ENCODE measurements at regions not wholly inside any gene's neighbourhood (a gene's known extent, or its start where the extent isn't known, plus 50 kb on each side); places are given as distances from the start of the nearest gene placed in this dataset.

GRCh38 chr10:21172542-21172929, 275.4 kb upstream of the NEBL start:
- DNase-seq (ENCODE audit: low read depth), result no peak

DNA sequence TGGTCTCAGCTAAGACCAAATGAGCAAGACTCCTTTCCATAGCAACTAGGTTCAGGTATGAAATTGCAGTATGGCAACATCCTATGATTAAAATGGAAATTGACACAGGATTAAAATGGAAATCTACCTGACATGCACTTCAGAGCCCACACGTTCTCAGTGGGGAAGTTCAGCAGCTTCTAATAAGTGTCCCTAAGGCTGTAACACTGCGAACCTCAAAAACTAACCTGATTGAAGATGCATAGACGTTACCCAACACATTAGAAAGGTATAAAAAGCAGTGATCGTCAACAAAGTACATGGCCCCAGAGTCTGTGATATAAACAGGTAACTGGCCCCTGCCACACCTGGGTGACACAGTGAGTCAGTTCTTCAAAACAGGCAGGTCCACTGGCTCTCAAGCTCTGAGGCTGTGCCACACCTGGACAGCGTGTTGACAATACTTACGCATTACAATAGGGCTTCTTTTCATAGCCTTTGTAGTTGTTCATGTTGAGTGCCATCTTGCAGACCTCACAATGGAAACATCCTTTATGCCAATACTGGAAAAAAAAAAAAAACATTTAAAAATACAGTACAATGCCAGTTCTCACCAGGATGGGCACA, 274.9 kb upstream of the NEBL start:
- no peak for DNase-seq (ENCODE audit: low read depth)

DNA sequence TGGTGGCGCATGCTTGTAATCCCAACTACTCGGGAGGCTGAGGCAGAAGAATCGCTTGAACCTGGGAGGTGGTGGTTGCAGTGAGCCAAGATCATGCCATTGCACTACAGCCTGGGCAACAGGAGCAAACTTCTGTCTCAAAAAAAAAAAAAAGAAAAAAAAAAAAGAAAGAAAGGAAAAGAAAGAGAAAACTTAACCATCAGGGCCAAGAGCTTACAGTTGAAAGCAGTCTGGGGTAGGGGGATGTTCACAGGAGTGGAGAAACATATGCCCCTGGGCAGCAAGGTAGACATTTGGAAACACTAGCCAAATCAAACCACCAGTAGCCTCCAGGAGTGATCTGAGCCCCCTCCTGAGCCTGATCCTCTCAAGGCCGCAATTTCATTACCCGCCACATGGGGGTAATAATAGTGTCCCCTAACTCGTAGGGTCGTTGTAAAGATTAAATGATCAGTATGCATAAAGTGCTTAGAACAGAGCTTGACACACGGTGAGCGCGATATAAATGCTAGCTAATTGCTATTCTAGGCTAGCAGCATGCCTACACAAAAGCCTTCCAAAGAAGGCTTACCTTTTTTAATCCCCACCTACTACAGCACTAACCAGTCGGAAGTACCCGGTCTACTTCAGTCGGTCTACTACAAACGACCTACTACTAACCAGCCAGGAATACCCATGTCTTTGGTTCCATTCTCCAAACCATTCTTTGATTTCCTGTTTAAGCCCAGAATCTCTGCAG, 274.3 kb upstream of the NEBL start:
- no peak for DNase-seq (ENCODE audit: low read depth)

GRCh38 chr10:21170216-21170615, 273.1 kb upstream of the NEBL start:
- no peak for DNase-seq (ENCODE audit: low read depth)

DNA sequence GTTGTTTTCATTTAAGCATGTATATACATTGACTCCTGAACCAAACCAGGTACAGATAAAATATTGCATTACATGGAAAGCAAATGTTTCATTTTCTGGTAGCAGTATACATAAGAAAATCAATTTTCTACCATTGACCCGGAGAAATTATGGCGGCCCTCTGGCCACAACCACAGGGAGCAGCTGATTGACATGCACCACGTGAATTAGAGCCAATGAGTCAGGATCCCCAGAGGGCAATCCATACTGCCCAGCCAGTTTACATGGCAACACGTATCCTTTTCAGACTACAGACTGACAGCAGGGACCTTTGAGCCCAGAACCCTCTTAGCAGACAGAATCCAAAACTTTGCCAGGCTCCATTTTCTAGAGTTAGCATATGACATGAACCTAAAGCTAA, 272.2 kb upstream of the NEBL start:
- no peak for DNase-seq (ENCODE audit: low read depth)

- no peak for DNase-seq (ENCODE audit: low read depth)
These were observed 270.3 kb upstream of the NEBL start for GRCh38 chr10:21167288-21168010.

DNA sequence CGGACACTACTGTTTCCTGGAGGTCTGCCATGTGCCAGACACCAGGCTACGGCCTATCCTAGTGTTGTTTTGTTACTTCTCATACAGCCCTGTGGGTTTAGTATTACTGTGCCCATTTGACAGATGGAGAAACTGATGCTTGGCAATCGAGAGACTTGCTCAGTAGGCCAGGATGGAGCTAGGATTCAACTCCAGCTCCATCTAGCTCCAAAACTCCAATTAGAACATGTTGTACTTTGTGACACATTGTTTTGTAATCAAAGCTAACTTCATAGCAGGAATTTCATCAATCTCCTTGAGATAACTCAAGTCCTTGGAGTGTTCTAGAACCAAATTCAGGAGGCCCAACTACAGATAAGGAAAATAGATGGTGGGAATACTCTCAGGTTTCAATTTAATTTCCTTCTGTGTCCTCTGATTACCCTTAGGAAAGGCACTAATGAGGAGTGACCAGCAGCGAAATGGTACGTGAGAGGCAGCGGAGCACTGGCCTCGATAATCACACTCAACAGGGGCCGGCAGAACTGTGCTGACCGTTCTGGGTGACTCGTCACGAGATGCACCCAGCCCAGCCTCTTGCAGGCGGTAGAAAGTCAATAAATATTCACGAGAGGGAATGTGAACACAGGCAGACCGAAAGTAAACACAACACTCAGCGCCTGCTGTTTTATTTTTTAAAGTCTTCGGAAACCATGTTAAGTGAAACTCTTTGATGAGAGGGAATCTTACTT, 269.6 kb upstream of the NEBL start:
- DNase-seq (ENCODE audit: low read depth), result no peak

GRCh38 chr10:21165489-21165888, 268.4 kb upstream of the NEBL start:
- no peak for DNase-seq (ENCODE audit: low read depth)

- DNase-seq (ENCODE audit: low read depth), result no peak
These were observed 267.6 kb upstream of the NEBL start for GRCh38 chr10:21164687-21165086.

GRCh38 chr10:21162948-21163347, 265.8 kb upstream of the NEBL start:
- DNase-seq (ENCODE audit: low read depth), result no peak

DNA sequence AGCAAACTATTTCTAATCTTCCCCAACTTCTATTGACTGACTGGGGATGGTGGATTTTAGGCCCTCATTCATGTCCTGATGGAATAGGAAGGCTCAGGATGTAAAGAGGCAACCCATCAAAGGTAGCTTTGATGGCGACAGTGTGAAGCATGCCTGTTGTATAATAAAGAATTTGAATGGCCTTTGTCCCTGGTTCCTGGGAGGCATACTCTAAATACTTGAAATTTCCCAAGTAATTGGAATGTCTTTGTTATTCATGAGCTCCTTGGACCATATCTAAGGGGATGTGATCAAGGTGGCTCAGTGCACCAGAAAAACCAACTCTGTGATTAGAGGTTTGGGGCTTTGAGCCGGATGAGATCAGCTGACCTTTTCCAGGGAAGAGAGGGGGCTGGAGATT, 264.5 kb upstream of the NEBL start:
- DNase-seq (ENCODE audit: low read depth), result no peak

DNA sequence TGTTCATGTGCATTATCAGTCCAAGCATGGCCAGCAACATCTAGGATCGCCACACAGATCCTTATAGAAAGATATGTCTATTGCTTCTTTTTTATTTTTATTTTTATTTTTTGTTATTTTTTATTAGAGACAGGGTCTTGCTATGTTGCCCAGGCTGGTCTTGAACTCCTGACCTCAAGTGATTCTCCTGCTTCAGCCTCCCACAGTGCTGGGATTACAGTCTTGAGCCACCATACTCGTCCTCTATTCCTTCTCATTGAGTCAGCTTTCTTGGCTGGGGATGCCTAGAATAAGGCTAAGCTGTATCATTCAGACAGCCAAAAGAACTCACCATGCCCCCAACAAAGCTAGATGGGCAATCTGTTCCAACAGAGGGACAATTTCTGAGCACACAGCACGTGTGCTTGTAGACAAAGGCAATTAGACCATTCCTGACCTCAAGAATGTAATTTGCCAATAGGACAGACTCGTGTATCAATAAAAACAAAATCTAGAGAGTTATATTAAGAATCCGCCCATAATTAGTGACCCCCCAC, 264.0 kb upstream of the NEBL start:
- no peak for DNase-seq (ENCODE audit: low read depth)

DNA sequence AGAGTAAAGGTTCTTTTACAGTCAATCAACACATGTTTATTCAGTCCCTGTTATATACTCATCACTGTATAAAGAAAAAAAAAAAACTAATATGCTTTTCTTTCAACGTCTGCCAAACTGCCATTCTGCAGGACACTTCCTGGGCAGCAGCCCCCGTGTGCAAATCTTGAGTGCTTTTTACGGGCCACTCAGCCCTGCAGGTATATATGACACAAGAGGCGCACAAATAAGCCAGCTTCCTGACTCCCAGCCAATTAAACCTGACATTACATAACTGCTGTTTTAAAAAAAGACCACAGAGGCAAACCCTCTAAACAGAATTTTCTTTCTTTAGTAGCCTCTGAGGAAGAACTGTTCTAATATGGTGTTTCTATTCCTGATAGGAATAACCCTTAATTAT, 263.0 kb upstream of the NEBL start:
- DNase-seq (ENCODE audit: low read depth), result no peak

- DNase-seq (ENCODE audit: low read depth), result no peak
These were observed 262.6 kb upstream of the NEBL start for GRCh38 chr10:21159669-21160068.

DNA sequence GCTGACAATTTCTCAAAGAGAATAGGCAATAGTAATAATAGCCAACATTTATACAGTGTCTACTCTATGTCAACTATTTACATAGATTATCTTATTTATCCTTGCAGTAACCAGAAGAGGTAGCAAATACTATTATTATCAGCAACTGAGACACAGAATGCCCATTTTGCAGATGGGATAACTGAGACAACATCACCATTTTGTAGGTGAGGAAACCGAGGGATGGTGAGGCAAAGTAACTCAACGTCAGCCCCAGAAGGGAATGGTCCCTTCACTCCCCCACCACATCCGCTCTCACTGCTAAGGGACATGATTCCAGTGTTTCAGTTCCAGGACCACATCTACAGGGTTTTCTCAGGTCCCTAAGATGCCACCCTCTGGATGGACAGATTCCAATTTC, 261.2 kb upstream of the NEBL start:
- DNase-seq (ENCODE audit: low read depth), result no peak

- DNase-seq (ENCODE audit: low read depth), result no peak
These were observed 260.6 kb upstream of the NEBL start for GRCh38 chr10:21157664-21158063.

DNA sequence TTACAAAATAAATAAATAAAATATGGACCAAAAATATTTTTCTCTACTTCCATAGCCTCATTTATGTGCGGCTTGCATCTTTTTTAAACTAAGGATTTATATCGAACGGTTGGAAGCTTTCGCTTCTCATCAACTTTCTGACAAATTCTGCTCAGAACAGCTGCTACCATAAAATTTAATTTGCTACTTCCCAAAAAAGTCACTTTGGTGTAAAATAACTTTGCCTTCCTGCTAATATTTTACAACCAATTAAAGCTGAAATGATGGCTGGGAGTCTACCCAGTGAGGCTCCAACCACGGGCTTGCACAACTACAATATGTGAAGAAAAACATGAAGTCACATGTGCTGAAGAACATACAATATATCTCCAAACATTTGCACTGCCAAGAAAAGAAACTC, 253.1 kb upstream of the NEBL start:
- DNase-seq (ENCODE audit: low read depth), result no peak

DNA sequence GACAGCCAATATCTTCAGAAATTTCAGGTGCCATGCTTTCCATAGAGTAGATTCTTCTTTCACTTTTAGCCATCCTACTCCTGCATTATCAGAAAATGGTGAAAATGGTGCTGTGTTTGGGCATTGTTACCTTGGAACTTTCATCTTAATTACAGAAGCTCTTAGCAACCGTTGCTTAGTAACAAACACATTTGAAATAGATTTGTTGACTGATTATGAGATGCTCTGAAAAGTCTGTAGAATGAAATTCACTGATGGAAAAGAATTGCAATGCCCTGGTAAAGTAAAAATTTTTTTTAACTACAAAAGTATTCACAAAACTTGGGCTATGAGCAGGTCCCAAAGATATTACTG, 249.3 kb upstream of the NEBL start:
- DNase-seq (ENCODE audit: low read depth), result no peak

DNA sequence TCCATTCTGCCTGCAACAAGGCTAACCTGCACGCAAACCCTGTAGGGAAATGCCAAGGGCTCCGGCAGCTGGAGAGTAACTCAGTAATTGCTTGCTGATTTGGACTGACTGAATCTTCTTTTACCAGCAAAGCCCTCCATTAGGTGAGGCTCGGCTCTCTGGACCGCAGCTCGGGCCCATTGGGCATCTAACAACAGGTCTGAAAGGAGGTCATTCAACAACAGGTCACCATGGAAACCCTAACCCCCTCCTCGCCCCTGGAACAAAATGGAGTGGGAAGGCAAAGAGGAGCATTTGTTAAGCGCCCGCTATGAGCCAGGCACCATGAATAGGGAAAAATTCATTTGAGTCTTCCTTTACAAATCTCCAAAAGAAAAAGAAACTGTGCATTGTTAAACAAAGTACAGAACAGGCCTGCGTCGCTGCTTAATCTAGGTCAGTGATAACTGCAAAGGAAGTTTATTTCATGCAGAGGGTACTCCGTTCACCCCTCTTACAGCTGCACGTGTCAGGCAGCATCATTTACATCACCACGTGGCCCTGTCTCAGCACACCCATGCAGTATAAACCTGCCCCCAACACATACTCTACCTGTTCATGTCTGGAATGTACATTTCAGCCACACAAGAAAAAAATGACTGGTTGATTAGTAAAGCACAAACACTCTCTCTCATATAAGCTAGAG, 248.8 kb upstream of the NEBL start:
- no peak for DNase-seq (ENCODE audit: low read depth)

DNA sequence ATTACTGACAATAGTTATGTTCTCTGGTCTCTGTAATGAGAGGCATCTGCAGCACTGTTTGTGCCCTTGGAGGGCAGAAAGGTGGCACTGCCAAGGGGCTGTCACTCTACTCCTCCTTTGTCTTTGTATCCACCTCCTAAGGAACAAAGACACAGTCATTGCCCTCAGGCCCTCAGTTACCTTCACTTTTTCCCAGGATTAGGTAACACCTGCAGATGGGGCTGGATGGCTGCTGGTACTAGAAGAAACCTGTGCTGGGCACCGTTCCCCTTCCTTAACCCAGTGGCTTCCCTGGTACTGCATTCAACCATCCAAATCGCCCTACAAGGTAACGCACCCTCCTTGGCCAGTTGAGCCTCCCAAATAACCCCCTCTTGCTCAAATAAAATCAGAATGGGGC, 246.9 kb upstream of the NEBL start:
- DNase-seq (ENCODE audit: low read depth), result no peak

DNA sequence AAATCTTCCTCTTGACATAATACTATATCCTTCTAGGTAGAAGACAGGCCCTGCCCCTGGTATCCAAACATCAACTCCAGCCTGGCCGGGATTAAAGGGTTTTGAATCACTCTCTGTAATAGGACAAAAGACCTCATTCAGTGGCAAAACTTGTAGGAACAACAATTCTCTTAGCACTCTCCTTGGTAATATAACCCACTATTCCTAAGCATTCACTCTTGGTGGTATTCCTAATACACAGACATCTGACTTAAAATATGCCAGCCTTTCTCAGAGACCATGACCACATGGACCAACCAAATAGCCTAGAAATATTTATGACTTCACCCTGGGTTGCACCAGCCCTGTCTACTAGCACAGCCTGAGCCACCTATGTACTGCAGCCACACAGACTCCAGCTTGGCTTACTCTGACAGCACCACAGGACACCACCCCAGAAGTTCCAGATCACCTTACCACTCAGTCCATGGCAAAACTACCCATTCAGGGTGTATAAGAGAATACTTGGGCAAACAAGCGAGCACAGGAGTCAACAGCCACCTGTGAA, 244.9 kb upstream of the NEBL start:
- no peak for DNase-seq (ENCODE audit: low read depth)

Data from ELR (cell line).